ENCODE measurements at regions not wholly inside any gene's neighbourhood (a gene's known extent, or its start where the extent isn't known, plus 50 kb on each side); places are given as distances from the start of the nearest gene placed in this dataset.

GRCh38 chr1:193619911-193620310 lies 433.5 kb upstream of the B3GALT2 start:
- no peak for TF ChIP-seq CTCF (conservative IDR thresholded peaks at IDR 0.05; ENCODE audit: low read length)
- no peak for TF ChIP-seq EZH2phosphoT487 (IDR thresholded peaks at IDR 0.05; ENCODE audit: borderline replicate concordance)

Measured in Loucy (cell line).